NB4 (cell line): ENCODE measurements at regions not wholly inside any gene's neighbourhood (a gene's known extent, or its start where the extent isn't known, plus 50 kb on each side); places are given as distances from the start of the nearest gene placed in this dataset.
A peak's percentile ranks its signal among the peaks of the same experiment; 100 is the strongest.

ENCODE experiments used
- DNase-seq: peaks from one replicate; pipeline ENCODE4 v3.0.0; 2010; ENCODE audit warnings: low read depth
- H3K4me3 ChIP-seq: one replicate; pipeline ENCODE4 v1.5.1; 2011; ENCODE audit warnings: mild to moderate bottlenecking, low read depth, low read length, moderate library complexity
- MYC ChIP-seq: IDR thresholded peaks from 2 replicates; pipeline ENCODE4 v1.6.1; 2011; ENCODE audit warnings: low read depth, low read length
- POLR2A ChIP-seq: IDR thresholded peaks from 2 replicates; pipeline ENCODE4 v1.6.1; 2011; ENCODE audit warnings: mild to moderate bottlenecking; ENCODE audit not compliant: insufficient read length; ENCODE audit errors: extremely low read depth
- TF ChIP-seq, protein P1 (sequence below): IDR thresholded peaks from one replicate; pipeline ENCODE4 v1.5.1; 2012; ENCODE audit warnings: low read depth, low read length
- TF ChIP-seq, protein P2 (sequence below): IDR thresholded peaks from 2 replicates; pipeline ENCODE4 v1.6.1; 2011; ENCODE audit warnings: low read depth, low read length

DNA sequence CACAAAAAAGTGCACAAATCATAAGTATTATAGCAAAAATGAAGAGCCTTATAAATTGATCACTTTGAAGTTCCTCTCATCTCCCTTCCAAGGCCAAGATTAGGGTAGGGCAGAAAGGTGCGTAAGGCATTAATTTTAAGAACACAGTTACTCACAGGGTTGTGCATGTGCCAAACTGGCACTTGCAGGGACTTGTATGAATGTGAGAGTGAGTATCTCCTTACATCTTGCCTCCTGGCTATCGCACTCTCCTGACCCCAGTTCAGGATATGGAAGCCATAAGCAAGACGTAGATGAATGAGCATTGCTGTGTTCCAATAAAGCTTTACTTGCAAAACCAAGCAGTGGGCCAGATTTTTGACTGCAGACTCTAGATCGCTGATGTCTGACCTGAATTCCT is 510.1 kb upstream of the AADAT start:
- H3K4me3 ChIP-seq: no peak overlapping the region
- no peak for DNase-seq
- TF ChIP-seq, protein P1, sequence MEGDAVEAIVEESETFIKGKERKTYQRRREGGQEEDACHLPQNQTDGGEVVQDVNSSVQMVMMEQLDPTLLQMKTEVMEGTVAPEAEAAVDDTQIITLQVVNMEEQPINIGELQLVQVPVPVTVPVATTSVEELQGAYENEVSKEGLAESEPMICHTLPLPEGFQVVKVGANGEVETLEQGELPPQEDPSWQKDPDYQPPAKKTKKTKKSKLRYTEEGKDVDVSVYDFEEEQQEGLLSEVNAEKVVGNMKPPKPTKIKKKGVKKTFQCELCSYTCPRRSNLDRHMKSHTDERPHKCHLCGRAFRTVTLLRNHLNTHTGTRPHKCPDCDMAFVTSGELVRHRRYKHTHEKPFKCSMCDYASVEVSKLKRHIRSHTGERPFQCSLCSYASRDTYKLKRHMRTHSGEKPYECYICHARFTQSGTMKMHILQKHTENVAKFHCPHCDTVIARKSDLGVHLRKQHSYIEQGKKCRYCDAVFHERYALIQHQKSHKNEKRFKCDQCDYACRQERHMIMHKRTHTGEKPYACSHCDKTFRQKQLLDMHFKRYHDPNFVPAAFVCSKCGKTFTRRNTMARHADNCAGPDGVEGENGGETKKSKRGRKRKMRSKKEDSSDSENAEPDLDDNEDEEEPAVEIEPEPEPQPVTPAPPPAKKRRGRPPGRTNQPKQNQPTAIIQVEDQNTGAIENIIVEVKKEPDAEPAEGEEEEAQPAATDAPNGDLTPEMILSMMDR: no peak
- no peak for TF ChIP-seq POLR2A
- TF ChIP-seq, protein P2, sequence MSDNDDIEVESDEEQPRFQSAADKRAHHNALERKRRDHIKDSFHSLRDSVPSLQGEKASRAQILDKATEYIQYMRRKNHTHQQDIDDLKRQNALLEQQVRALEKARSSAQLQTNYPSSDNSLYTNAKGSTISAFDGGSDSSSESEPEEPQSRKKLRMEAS: no peak
- TF ChIP-seq MYC: no peak

DNA sequence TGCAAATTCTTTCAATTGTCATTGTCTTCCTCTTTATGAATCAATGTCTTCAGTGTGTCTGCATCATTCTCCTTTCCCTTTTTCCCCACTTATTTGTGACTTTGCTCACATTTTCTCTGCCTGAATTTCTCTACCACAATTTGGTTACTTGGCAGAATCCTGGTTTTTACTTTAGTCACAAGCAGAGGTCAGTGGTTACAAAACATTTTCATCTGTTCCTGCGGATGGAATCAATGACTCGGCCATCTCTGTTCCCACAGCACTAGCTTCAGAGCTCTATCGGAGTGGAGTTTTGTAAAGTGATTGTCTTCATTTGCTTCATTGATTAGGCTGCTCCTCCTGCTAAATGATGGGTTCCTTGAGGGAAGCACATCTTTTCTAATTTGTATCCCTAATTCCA is 501.3 kb upstream of the AADAT start:
- no peak overlapping the region for H3K4me3 ChIP-seq
- DNase-seq: no peak
- TF ChIP-seq, protein P1: no peak
- TF ChIP-seq MYC (no peak), POLR2A (no peak)
- TF ChIP-seq, protein P2: no peak

DNA sequence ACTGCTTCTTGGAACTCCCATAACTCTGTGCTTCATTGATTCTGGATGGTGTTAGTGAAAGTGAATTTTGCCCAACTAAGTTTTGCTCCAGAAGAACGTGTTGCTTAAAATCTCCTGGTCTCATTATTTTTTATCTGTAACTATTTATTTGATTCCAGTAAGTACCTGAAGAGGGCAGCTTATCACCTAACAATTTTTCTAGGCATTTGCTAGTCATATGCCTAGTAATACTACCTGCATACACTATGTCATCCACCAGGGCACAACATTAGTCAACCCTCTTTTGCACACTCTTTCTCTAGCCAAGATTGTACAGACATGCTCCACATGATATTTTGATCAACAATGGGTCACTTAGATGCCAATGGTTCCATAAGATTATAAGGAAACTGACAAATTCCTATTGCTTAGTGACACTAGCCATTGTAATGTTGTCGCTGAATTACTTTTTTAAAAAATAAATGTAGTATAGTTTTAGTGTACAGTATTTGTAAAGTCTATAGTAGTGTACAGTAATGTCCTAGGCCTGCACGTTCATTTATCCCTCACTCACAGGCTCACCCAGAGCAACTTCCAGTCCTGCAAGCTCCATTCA is 499.9 kb upstream of the AADAT start:
- no peak overlapping the region for H3K4me3 ChIP-seq
- peak; percentile 39 for DNase-seq

DNA sequence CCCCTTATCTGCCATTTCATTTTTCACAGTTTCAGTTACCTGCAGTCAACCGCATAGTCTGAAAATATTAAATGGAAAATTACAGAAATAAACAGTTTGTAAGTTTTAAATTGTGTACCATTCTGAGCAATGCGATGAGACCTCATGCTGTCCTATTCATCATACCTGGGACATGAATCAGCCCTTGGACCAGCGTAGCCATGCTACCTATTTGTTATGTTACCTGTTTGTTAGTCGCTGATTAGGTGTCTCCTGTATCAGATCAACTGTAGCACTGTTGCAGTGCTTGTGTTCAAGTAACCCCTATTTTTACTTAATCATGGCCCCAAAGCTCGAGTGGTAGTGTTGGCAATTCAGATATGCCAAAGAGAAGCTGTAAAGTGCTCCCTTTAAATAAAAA is 492.2 kb upstream of the AADAT start:
- TF ChIP-seq, protein P2: no peak
- TF ChIP-seq POLR2A: no peak
- TF ChIP-seq, protein P1: no peak
- H3K4me3 ChIP-seq: no peak overlapping the region
- DNase-seq: no peak

More for the DNA sequence above, 499.9 kb upstream of the AADAT start:
- TF ChIP-seq, protein P1: peak; percentile 6
- no peak for TF ChIP-seq POLR2A
- TF ChIP-seq, protein P2: no peak
- TF ChIP-seq MYC: no peak

DNA sequence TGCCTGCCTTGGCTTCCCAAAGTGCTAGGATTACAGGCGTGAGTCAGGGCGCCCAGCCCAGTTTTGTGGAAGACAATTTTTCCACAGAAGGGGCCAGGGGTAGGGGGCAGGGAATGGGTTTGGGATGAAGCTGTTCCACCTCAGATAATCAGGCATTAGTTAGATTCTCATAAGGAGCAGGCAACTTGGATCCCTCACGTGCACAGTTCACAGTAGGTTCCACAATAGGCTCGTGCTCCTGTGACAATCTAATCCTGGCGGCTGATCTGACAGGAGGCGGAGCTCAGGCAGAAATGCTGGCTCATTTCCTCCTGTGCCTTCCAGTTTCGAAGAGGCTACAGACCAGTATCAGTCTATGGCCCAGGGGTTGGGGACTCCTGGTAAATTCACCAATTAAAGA is 491.6 kb upstream of the AADAT start:
- TF ChIP-seq POLR2A (no peak), MYC (no peak)
- TF ChIP-seq, protein P1: no peak
- TF ChIP-seq, protein P2: no peak
- DNase-seq: no peak
- no peak overlapping the region for H3K4me3 ChIP-seq

DNA sequence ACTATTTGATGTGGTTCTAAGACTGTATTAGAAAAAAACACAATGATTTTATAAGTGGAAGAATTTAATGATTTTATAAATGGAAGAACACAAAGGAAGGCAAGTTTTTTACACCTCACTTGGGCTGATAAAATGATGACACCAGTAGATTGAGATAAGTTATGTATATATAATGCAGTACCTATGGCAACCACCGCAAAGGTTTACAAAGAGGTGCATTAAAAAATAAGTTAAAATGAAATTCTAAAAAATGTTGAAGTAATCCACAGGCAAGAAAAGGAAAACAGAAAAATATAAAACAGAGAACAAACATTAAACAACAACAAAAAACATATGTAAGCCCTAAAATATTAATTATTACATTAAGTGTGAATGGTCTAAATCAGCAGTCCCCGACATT is 490.9 kb upstream of the AADAT start:
- no peak for TF ChIP-seq MYC
- TF ChIP-seq, protein P2: no peak
- TF ChIP-seq, protein P1: no peak
- TF ChIP-seq POLR2A: no peak
- no peak overlapping the region for H3K4me3 ChIP-seq
- no peak for DNase-seq
